HFF-Myc (cell line): ENCODE measurements at regions not wholly inside any gene's neighbourhood (a gene's known extent, or its start where the extent isn't known, plus 50 kb on each side); places are given as distances from the start of the nearest gene placed in this dataset.

Experiments used
- DNase-seq: peaks from one replicate; pipeline ENCODE4 v3.0.0-alpha.2; 2011; ENCODE audit warnings: low read depth; ENCODE audit errors: extremely low read depth
- H3K4me3 ChIP-seq: replicated peaks from 2 replicates; pipeline ENCODE4 v1.5.1; 2011; ENCODE audit warnings: low read depth, mild to moderate bottlenecking, control low read depth, low read length
- TF ChIP-seq, protein P1 (sequence below): IDR thresholded peaks from 2 replicates; pipeline ENCODE4 v1.5.1; 2012; ENCODE audit warnings: mild to moderate bottlenecking, low read depth, low read length, control low read depth; ENCODE audit errors: missing control alignments

- TF ChIP-seq, protein P1, sequence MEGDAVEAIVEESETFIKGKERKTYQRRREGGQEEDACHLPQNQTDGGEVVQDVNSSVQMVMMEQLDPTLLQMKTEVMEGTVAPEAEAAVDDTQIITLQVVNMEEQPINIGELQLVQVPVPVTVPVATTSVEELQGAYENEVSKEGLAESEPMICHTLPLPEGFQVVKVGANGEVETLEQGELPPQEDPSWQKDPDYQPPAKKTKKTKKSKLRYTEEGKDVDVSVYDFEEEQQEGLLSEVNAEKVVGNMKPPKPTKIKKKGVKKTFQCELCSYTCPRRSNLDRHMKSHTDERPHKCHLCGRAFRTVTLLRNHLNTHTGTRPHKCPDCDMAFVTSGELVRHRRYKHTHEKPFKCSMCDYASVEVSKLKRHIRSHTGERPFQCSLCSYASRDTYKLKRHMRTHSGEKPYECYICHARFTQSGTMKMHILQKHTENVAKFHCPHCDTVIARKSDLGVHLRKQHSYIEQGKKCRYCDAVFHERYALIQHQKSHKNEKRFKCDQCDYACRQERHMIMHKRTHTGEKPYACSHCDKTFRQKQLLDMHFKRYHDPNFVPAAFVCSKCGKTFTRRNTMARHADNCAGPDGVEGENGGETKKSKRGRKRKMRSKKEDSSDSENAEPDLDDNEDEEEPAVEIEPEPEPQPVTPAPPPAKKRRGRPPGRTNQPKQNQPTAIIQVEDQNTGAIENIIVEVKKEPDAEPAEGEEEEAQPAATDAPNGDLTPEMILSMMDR = no peak
- DNase-seq = no peak
- H3K4me3 ChIP-seq = no peak overlapping the region
These were observed 237.0 kb downstream of the PTPRU start for GRCh38 chr1:29473161-29473855.

GRCh38 chr1:29471487-29472313, 235.4 kb downstream of the PTPRU start:
- DNase-seq = no peak
- TF ChIP-seq, protein P1 = no peak
- H3K4me3 ChIP-seq = no peak overlapping the region

- TF ChIP-seq, protein P1 = no peak
- no peak overlapping the region for H3K4me3 ChIP-seq
- DNase-seq = no peak
These were observed 234.4 kb downstream of the PTPRU start for GRCh38 chr1:29470788-29471119.

DNA sequence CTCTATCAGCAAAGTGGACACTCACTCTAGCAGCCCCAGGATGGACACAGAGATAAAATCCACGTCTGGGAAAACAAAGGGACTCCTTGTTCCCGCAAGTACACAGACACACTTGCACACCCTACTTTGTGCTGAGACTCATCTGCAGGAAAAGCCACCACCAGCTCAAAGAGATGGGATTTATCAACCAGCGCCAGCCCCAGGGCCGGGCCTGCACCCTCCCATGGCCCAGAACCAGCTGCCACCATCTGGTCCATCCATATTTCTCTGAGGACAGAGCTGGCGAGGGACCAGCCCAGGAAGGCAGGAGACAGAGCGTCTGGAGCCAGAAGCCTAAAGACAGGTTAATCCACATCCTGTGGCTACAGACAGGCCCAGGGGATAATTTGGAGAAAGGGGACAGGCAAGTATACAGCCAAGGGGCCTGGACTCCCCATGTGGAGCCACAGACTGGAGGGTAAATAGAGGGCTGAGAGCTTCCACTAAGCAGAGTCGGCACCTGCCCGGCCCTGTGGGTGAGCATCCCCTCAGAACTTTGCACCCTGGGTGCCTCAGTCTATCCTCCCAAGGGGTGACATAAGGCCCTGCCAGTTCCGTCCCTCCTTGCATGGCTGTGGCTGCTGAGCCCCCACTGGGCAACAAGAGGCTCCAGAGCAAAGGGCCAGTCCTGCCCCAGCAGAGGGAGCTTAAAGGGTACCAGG, 233.9 kb downstream of the PTPRU start:
- H3K4me3 ChIP-seq = no peak overlapping the region
- TF ChIP-seq, protein P1 = no peak
- DNase-seq = no peak

DNA sequence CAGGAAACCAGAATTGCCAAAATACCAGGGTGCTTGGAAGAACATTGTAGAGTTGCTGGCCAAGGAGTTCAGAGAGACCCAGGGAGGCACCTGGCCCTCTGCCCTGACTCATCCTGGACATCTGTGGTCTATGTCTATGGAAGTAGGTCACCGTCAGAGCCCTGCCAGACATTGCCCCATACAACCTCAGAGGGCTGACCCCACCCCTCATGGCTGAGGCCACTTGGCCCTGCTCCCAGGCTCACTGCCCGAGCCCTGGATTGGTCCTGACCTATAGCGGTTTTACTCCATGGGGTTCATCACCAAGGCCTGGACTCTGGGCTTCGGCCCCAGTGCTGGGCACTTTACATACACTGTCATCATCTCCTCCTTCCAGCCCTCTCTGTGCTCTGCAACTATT, 233.1 kb downstream of the PTPRU start:
- H3K4me3 ChIP-seq = no peak overlapping the region
- no peak for DNase-seq
- TF ChIP-seq, protein P1 = no peak

- TF ChIP-seq, protein P1 = no peak
- DNase-seq = no peak
- H3K4me3 ChIP-seq = no peak overlapping the region
These were observed 231.9 kb downstream of the PTPRU start for GRCh38 chr1:29467989-29468900.
